Cardiac fibroblast (primary cell): ENCODE measurements at regions not wholly inside any gene's neighbourhood (a gene's known extent, or its start where the extent isn't known, plus 50 kb on each side); places are given as distances from the start of the nearest gene placed in this dataset.

ENCODE experiments used
- DNase-seq, 2 donors: peaks; one replicate each; pipeline versions ENCODE4 v3.0.0 to v3.0.0-alpha.2; 2010; ENCODE audit warnings: low read depth in 2 of 2
- H3K4me3 ChIP-seq, 2 donors: replicated peaks in 1 of 2; 1 replicate in 1 of 2; 2 replicates in 1 of 2; pipeline ENCODE4 v1.5.1; 2011; ENCODE audit warnings: low read depth in 2 of 2, low read length in 2 of 2, mild to moderate bottlenecking in 2 of 2, moderate library complexity in 1 of 2
- TF ChIP-seq, protein P1 (sequence below): IDR thresholded peaks from one replicate; pipeline ENCODE4 v1.5.1; 2011; ENCODE audit warnings: low read depth, mild to moderate bottlenecking, low read length, inconsistent platforms

DNA sequence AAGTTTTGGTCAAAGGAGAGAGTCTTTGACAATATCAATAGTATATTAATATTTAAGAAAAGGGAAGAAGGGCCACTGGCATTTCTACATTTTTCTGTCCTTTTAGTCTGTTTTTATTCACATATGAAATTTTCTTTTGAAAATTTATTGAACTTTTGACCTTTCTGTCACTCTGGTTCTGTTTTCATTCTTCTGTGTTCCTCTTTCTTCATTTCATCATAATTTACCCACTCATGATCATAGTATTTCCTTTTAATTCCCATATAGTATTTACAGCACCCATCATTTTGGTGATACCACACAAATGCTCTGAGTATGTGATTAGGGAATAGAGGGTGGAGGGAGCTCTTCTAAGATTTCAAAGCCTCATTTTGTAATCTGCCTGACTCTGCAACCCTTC is 142.8 kb downstream of the GJA1 start:
- no peak for DNase-seq
- TF ChIP-seq, protein P1, sequence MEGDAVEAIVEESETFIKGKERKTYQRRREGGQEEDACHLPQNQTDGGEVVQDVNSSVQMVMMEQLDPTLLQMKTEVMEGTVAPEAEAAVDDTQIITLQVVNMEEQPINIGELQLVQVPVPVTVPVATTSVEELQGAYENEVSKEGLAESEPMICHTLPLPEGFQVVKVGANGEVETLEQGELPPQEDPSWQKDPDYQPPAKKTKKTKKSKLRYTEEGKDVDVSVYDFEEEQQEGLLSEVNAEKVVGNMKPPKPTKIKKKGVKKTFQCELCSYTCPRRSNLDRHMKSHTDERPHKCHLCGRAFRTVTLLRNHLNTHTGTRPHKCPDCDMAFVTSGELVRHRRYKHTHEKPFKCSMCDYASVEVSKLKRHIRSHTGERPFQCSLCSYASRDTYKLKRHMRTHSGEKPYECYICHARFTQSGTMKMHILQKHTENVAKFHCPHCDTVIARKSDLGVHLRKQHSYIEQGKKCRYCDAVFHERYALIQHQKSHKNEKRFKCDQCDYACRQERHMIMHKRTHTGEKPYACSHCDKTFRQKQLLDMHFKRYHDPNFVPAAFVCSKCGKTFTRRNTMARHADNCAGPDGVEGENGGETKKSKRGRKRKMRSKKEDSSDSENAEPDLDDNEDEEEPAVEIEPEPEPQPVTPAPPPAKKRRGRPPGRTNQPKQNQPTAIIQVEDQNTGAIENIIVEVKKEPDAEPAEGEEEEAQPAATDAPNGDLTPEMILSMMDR: no peak
- H3K4me3 ChIP-seq: no peak overlapping the region

DNA sequence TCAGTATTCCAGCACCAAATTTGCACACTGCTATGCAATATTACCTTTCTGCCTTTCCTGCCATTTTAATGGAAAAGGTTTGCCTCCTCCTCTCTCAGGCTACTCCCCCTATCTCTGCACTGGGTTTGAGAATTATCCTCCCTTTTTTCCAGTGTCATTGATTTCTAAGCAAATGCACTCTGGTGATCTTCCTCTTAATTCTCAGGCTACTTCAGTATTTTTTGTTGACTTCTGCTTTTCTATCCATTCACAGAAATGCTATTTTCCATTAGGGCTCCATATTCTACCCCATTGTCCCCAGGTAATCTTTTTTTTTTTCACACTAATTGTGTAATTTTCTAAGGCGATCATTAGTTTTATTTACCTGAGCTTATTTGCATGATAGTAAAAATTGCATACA is 144.0 kb downstream of the GJA1 start:
- no peak overlapping the region for H3K4me3 ChIP-seq
- DNase-seq: no peak
- TF ChIP-seq, protein P1: no peak

DNA sequence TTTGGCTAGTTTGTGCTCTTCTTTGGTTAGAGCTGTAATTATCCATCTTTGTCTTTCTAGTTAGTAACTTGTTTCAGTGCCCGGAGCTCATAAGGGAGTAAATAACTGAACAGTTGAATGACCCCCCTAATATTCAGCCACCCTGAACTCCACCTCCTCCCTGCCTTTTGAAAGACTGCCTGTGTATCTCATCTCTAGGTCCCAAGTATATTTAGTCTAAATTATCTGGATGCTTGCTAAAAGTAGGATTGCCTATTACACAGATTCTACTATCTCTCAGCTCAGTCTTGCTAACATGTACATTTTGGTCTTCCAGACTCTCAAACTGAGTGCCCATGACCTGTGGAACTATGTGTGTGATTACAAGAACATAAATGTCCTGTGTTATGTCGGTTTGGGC is 145.9 kb downstream of the GJA1 start:
- TF ChIP-seq, protein P1: no peak
- DNase-seq: no peak
- H3K4me3 ChIP-seq: no peak overlapping the region

DNA sequence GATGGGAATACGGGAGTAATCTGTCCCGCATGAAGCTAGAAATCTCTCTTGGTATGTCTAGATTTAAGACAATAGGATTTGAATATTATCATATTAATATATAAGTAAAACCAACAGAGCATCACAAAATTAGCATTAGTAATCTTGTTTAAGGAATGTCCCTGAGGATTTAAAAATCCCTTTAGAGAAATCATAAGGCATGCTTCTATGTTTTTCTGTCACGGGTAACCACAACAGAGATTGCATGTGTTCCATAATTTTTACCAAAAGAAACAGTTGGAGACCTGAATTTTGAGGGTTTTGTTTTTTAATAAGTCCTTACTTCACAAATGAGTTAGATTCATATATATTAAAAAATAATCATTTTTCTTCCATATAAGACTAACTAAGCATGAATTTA is 146.8 kb downstream of the GJA1 start:
- H3K4me3 ChIP-seq: no peak overlapping the region
- TF ChIP-seq, protein P1: no peak
- DNase-seq: peak in 1 of 2 donors; percentile 53

DNA sequence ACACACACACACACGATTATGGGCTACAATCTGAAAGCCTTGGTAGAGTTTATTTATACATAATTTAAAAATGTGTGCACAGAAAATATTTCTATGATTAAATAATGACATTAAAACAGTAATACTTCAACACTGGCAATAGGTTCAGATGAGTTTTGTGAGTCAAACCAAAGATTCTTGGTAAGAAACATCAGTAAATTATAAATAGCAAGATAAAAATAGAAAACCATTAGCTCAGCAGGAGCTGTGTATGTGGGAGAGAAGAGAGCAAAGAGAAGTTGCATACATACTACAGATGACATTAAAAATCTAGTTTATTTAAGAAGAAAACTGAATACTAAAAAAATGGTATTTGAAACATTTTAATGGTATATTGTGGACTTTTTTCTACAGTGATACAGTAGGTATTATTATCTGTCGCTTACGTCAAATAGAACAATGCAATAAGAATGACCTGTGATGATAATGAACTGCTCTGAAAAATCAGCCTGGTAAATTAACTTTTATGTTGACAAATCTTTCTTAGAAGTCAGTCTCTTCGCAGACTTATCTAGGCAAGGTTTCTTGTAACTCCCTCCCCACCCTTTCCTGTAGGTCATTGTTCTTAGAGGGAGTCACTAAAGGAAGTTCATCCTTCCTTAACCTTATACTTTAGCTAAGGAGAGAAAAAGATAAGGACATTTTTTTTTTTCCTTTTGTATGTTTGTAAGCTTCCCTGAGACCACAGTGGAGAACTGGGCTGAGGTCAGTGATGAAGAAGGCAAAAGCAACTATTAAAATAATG is 149.3 kb downstream of the GJA1 start:
- TF ChIP-seq, protein P1: no peak
- no peak overlapping the region for H3K4me3 ChIP-seq
- DNase-seq: peak; percentile 51 to 73

DNA sequence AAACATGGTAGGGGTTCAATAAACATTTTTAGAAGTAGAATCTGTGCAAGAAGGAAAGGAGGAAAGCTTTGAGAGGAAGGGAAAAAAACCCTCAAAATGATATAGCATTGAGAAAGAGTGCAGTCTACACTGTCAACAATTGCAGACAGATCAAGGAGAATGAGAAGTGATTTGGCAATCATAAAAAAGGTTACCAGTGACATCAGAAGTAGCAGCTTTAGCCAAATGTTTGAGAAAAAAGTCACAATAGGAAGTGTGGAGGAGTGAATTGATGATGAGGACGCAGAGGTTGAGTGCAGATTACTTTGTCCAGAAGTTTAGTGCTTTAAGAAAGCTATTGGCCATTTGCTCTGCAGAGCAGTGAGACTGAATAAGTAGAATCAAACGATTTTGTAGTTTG is 155.0 kb downstream of the GJA1 start:
- no peak overlapping the region for H3K4me3 ChIP-seq
- TF ChIP-seq, protein P1: no peak
- DNase-seq: peak; percentile 80

DNA sequence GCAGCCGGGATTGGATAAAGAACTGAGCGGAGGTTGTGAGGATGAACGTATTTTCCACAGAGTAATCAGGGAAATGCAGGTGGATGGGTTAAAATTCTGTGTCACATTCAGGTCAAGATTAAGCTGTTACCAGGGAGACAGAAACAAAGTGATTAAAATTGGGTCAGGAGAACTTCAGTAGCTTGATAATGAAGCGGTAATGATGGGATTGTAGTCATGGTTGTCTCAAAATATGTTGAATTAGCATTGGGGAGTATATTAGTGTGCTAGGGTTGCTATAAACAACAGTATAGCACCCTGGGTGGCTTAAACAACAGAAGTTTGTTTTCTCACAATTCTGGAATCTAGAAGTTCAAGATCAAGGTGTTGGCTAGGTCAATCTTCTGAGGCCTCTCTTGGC is 155.5 kb downstream of the GJA1 start:
- DNase-seq: peak in 1 of 2 donors; percentile 35
- H3K4me3 ChIP-seq: no peak overlapping the region
- TF ChIP-seq, protein P1: no peak
